Glomerular endothelial cell (primary cell): ENCODE measurements at regions not wholly inside any gene's neighbourhood (a gene's known extent, or its start where the extent isn't known, plus 50 kb on each side); places are given as distances from the start of the nearest gene placed in this dataset.
"Not testable (repeated sequence)": the region's sequence is repeated elsewhere in the genome, so short reads cannot be mapped to it uniquely, and the experiment has no call there.

Experiments
- DNase-seq: peaks from one replicate; pipeline ENCODE4 v3.0.0-alpha.2; 2011; ENCODE audit warnings: low read depth, low spot score; ENCODE audit errors: extremely low read depth

GRCh38 chr3:135622656-135623055 is 342.9 kb upstream of the PPP2R3A start:
- no peak for DNase-seq

GRCh38 chr3:135623558-135623957 is 342.0 kb upstream of the PPP2R3A start:
- DNase-seq: no peak

GRCh38 chr3:135627057-135627456 is 338.5 kb upstream of the PPP2R3A start:
- no peak for DNase-seq

- DNase-seq: no peak
These were observed 335.7 kb upstream of the PPP2R3A start for GRCh38 chr3:135629701-135630408.

- no peak for DNase-seq
These were observed 332.9 kb upstream of the PPP2R3A start for GRCh38 chr3:135632556-135633065.

- no peak for DNase-seq
These were observed 332.4 kb upstream of the PPP2R3A start for GRCh38 chr3:135633078-135633477.

GRCh38 chr3:135636596-135636995 is 328.9 kb upstream of the PPP2R3A start:
- DNase-seq: no peak

GRCh38 chr3:135637013-135637412 is 328.5 kb upstream of the PPP2R3A start:
- DNase-seq: no peak

GRCh38 chr3:135641761-135642160 is 323.8 kb upstream of the PPP2R3A start:
- DNase-seq: no peak

- no peak for DNase-seq
These were observed 320.0 kb upstream of the PPP2R3A start for GRCh38 chr3:135645541-135645940.

- DNase-seq: no peak
These were observed 318.7 kb upstream of the PPP2R3A start for GRCh38 chr3:135646873-135647272.

- DNase-seq: no peak
These were observed 316.2 kb upstream of the PPP2R3A start for GRCh38 chr3:135649361-135649760.

GRCh38 chr3:135650309-135650708 is 315.2 kb upstream of the PPP2R3A start:
- no peak for DNase-seq

GRCh38 chr3:135652388-135652787 is 313.1 kb upstream of the PPP2R3A start:
- no peak for DNase-seq

GRCh38 chr3:135655328-135655727 is 310.2 kb upstream of the PPP2R3A start:
- DNase-seq: no peak

- DNase-seq: not testable (repeated sequence)
These were observed 307.1 kb upstream of the PPP2R3A start for GRCh38 chr3:135658451-135658850.

- DNase-seq: no peak
These were observed 298.5 kb upstream of the PPP2R3A start for GRCh38 chr3:135667061-135667460.

- no peak for DNase-seq
These were observed 291.0 kb upstream of the PPP2R3A start for GRCh38 chr3:135674508-135674907.

GRCh38 chr3:135678386-135678785 is 287.1 kb upstream of the PPP2R3A start:
- no peak for DNase-seq

GRCh38 chr3:135688003-135688402 is 277.5 kb upstream of the PPP2R3A start:
- no peak for DNase-seq

- DNase-seq: no peak
These were observed 274.9 kb upstream of the PPP2R3A start for GRCh38 chr3:135690664-135691063.

- DNase-seq: no peak
These were observed 274.3 kb upstream of the PPP2R3A start for GRCh38 chr3:135691240-135691639.

- no peak for DNase-seq
These were observed 271.4 kb upstream of the PPP2R3A start for GRCh38 chr3:135694142-135694541.
